ENCODE measurements at regions not wholly inside any gene's neighbourhood (a gene's known extent, or its start where the extent isn't known, plus 50 kb on each side); places are given as distances from the start of the nearest gene placed in this dataset.
"Not testable (repeated sequence)": the region's sequence is repeated elsewhere in the genome, so short reads cannot be mapped to it uniquely, and the experiment has no call there.

DNA sequence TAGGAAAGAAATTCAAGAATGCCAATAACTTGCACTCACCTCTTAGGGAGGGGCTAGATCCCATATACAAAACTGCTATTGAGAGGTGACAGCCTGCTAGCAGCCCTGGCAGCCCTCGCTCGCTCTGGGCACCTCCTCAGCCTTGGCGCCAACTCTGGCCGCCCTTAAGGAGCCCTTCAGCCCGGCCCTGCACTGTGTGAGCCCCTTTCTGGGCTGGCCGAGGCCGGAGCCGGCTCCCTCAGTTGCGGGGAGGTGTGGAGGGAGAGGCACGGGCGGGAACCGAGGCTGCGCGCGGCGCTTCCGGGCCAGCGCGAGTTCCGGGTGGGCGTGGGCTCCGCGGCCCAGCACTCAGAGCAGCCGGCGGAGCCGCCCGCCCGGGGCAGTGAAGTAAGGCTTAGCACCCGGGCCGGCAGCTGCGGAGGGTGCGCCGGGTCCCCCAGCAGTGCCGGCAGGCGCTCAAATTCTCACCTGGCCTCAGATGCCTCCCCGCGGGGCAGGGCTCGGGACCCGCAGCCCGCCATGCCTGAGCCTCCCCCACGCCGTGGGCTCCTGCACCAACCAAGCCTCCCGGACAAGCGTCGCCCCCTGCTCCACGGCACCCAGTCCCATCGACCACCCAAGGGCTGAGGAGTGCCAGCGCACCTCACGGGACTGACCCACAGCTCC, 329.9 kb downstream of the FAM181B start:
- H3K4me3 ChIP-seq (ENCODE audit: low read depth in 1 of 5, low read length in 5 of 5), result no peak overlapping the region
- peaks cover 0 to 3% (median 2%) of the 10 kb centered on the region in 5 donors for H3K4me1 ChIP-seq (ENCODE audit: control insufficient read depth in 5 of 5, insufficient read depth in 5 of 5, low read length in 5 of 5)
- H3K27ac ChIP-seq (ENCODE audit: low read depth, low read length), result no peak overlapping the region
- no peaks in the 10 kb centered on the region for H3K9me3 ChIP-seq (ENCODE audit: control insufficient read depth in 5 of 5, low read length in 5 of 5)
- no peaks in the 10 kb centered on the region for H3K27me3 ChIP-seq (ENCODE audit: control insufficient read depth in 5 of 5, insufficient read depth in 4 of 5, low read length in 5 of 5)
- no peaks in the 10 kb centered on the region for H3K36me3 ChIP-seq (ENCODE audit: control insufficient read depth in 5 of 5, insufficient read depth in 5 of 5, low read length in 5 of 5)
- no peak overlapping the region for H3K9ac ChIP-seq (ENCODE audit: low read length in 5 of 5)

GRCh38 chr11:82398300-82398815, 335.3 kb downstream of the FAM181B start:
- Histone ChIP-seq H3K4me3 (ENCODE audit: low read depth in 1 of 5, low read length in 5 of 5) (no peak overlapping the region), H3K9ac (ENCODE audit: low read length in 5 of 5) (no peak overlapping the region), H3K9me3 (ENCODE audit: control insufficient read depth in 5 of 5, low read length in 5 of 5) (peaks cover 0 to 5% (median 0%) of the 10 kb centered on the region in 5 donors), H3K36me3 (ENCODE audit: control insufficient read depth in 5 of 5, insufficient read depth in 5 of 5, low read length in 5 of 5) (no peaks in the 10 kb centered on the region), H3K27me3 (ENCODE audit: control insufficient read depth in 5 of 5, insufficient read depth in 4 of 5, low read length in 5 of 5) (no peaks in the 10 kb centered on the region), H3K27ac (ENCODE audit: low read depth, low read length) (peak overlapping the region; percentile 17), H3K4me1 (ENCODE audit: control insufficient read depth in 5 of 5, insufficient read depth in 5 of 5, low read length in 5 of 5) (peaks cover 0 to 18% (median 9%) of the 10 kb centered on the region in 5 donors)

DNA sequence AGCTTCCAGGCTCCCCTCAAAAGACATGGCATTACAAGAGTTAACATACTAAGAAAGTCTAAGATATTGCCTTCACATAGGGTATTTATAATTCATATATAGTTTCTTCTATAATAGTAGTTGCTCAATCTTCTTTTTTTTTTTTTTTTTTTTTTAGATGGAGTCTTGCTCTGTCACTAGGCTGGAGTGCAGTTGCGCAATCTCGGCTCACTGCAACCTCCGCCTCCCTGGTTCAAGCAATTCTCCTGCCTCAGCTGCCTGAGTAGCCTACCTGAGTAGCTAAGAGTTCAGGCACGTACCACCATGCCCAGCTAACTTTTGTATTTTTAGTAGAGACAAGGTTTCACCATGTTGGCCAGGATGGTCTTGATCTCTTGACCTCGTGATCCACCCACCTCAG, 337.0 kb downstream of the FAM181B start:
- H3K36me3 ChIP-seq (ENCODE audit: control insufficient read depth in 5 of 5, insufficient read depth in 5 of 5, low read length in 5 of 5); H3K4me3 ChIP-seq (ENCODE audit: low read depth in 1 of 5, low read length in 5 of 5); H3K27ac ChIP-seq (ENCODE audit: low read depth, low read length); H3K27me3 ChIP-seq (ENCODE audit: control insufficient read depth in 5 of 5, insufficient read depth in 4 of 5, low read length in 5 of 5); H3K9ac ChIP-seq (ENCODE audit: low read length in 5 of 5): not testable (repeated sequence)
- Histone ChIP-seq H3K4me1 (ENCODE audit: control insufficient read depth in 5 of 5, insufficient read depth in 5 of 5, low read length in 5 of 5) (peaks cover 0 to 18% (median 9%) of the 10 kb centered on the region in 5 donors), H3K9me3 (ENCODE audit: control insufficient read depth in 5 of 5, low read length in 5 of 5) (peaks cover 0 to 12% (median 5%) of the 10 kb centered on the region in 5 donors)

DNA sequence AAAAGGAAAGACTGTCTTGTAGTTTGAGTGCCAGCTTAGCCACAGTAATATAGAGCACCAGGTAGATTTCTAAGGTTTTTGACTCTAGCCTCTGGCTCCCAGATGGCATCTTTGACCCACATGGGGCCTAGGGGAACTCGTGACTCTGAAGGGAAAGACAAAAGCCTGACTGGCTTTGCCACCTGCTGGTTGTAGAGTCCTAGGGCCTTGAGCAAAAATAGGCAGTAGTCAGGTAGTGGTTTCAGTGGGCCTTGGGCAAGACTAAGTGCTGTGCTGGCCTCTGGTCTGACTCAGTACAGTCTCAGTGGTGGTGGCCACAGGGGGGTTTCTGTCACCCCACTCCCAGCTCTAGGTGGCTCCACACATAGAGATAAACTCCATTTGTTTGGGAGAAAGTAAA, 349.4 kb downstream of the FAM181B start:
- no peaks in the 10 kb centered on the region for H3K36me3 ChIP-seq (ENCODE audit: control insufficient read depth in 5 of 5, insufficient read depth in 5 of 5, low read length in 5 of 5)
- no peaks in the 10 kb centered on the region for H3K27me3 ChIP-seq (ENCODE audit: control insufficient read depth in 5 of 5, insufficient read depth in 4 of 5, low read length in 5 of 5)
- H3K4me3 ChIP-seq (ENCODE audit: low read depth in 1 of 5, low read length in 5 of 5), result no peak overlapping the region
- H3K4me1 ChIP-seq (ENCODE audit: control insufficient read depth in 5 of 5, insufficient read depth in 5 of 5, low read length in 5 of 5), result no peaks in the 10 kb centered on the region
- no peak overlapping the region for H3K9ac ChIP-seq (ENCODE audit: low read length in 5 of 5)
- no peaks in the 10 kb centered on the region for H3K9me3 ChIP-seq (ENCODE audit: control insufficient read depth in 5 of 5, low read length in 5 of 5)
- no peak overlapping the region for H3K27ac ChIP-seq (ENCODE audit: low read depth, low read length)

DNA sequence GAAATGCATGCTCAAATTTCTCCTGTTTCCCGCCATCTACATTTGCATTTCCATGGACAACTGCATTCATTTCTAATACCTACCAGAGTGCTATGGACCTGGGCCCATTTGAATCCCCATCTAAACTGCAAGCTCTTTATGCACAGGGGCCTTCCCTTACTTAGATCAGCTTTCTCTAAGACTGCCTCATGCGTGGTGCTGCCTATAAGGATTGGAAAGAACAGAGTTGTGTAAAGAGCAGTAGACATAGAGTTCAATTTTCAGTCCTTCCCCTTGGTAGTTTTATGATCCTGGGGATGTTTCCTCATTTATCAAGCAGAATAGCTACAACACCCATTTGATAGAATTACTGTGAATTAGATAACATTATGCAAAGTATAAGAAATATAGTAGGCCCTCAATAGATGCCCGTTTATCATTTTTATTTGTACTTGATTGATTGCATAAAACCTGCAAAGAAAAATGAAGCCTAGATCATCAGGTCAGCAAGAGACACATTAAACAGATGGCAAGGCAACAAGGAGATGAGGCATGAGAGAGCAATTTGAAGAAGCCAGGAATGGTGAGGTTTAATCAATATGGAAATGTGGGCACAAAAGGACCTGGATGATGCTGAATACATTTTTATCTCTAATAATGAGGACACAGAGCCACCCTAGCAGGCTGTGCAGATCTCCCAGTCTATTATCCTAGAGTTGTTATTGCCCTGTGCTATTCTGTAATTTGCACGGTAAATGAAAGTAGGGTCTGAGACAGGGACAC, 359.7 kb downstream of the FAM181B start:
- H3K27ac ChIP-seq (ENCODE audit: low read depth, low read length), result no peak overlapping the region
- H3K4me3 ChIP-seq (ENCODE audit: low read depth in 1 of 5, low read length in 5 of 5), result no peak overlapping the region
- H3K4me1 ChIP-seq (ENCODE audit: control insufficient read depth in 5 of 5, insufficient read depth in 5 of 5, low read length in 5 of 5), result no peaks in the 10 kb centered on the region
- H3K9ac ChIP-seq (ENCODE audit: low read length in 5 of 5), result no peak overlapping the region
- peaks cover 0 to 4% (median 0%) of the 10 kb centered on the region in 5 donors for H3K9me3 ChIP-seq (ENCODE audit: control insufficient read depth in 5 of 5, low read length in 5 of 5)
- no peaks in the 10 kb centered on the region for H3K36me3 ChIP-seq (ENCODE audit: control insufficient read depth in 5 of 5, insufficient read depth in 5 of 5, low read length in 5 of 5)
- no peaks in the 10 kb centered on the region for H3K27me3 ChIP-seq (ENCODE audit: control insufficient read depth in 5 of 5, insufficient read depth in 4 of 5, low read length in 5 of 5)

- no peaks in the 10 kb centered on the region for H3K4me1 ChIP-seq (ENCODE audit: control insufficient read depth in 5 of 5, insufficient read depth in 5 of 5, low read length in 5 of 5)
Measured at GRCh38 chr11:82365351-82365750, 368.3 kb downstream of the FAM181B start.

DNA sequence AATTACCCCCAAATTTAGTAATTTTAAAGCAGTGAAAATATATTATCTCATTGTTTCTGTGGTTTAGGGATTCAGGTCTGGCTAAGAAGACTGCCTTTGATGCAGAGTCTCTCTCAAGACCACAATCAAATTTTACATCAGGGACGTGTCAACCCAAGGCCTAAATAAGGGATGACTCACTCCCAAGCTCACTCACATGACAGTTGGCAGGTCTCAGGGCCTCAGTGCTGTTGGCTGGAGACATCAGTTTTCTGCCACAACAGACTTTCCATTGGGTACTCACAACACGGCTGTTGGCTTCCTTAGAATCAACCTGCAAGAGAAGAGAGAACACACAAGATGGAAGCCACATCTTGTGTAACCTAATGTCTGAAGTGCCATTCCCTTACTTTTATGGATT, 377.3 kb downstream of the FAM181B start:
- H3K9ac ChIP-seq (ENCODE audit: low read length in 5 of 5), result no peak overlapping the region
- H3K4me3 ChIP-seq (ENCODE audit: low read depth in 1 of 5, low read length in 5 of 5), result no peak overlapping the region
- H3K4me1 ChIP-seq (ENCODE audit: control insufficient read depth in 5 of 5, insufficient read depth in 5 of 5, low read length in 5 of 5), result no peaks in the 10 kb centered on the region
- no peak overlapping the region for H3K27ac ChIP-seq (ENCODE audit: low read depth, low read length)
- H3K36me3 ChIP-seq (ENCODE audit: control insufficient read depth in 5 of 5, insufficient read depth in 5 of 5, low read length in 5 of 5), result no peaks in the 10 kb centered on the region
- H3K9me3 ChIP-seq (ENCODE audit: control insufficient read depth in 5 of 5, low read length in 5 of 5), result peaks cover 0 to 3% (median 0%) of the 10 kb centered on the region in 5 donors
- H3K27me3 ChIP-seq (ENCODE audit: control insufficient read depth in 5 of 5, insufficient read depth in 4 of 5, low read length in 5 of 5), result no peaks in the 10 kb centered on the region

More at GRCh38 chr11:82365351-82365750, 368.3 kb downstream of the FAM181B start:
- H3K27me3 ChIP-seq (ENCODE audit: control insufficient read depth in 5 of 5, insufficient read depth in 4 of 5, low read length in 5 of 5), result no peaks in the 10 kb centered on the region
- H3K4me3 ChIP-seq (ENCODE audit: low read depth in 1 of 5, low read length in 5 of 5), result no peak overlapping the region
- no peaks in the 10 kb centered on the region for H3K9me3 ChIP-seq (ENCODE audit: control insufficient read depth in 5 of 5, low read length in 5 of 5)
- no peak overlapping the region for H3K9ac ChIP-seq (ENCODE audit: low read length in 5 of 5)
- H3K27ac ChIP-seq (ENCODE audit: low read depth, low read length), result no peak overlapping the region
- H3K36me3 ChIP-seq (ENCODE audit: control insufficient read depth in 5 of 5, insufficient read depth in 5 of 5, low read length in 5 of 5), result no peaks in the 10 kb centered on the region

DNA sequence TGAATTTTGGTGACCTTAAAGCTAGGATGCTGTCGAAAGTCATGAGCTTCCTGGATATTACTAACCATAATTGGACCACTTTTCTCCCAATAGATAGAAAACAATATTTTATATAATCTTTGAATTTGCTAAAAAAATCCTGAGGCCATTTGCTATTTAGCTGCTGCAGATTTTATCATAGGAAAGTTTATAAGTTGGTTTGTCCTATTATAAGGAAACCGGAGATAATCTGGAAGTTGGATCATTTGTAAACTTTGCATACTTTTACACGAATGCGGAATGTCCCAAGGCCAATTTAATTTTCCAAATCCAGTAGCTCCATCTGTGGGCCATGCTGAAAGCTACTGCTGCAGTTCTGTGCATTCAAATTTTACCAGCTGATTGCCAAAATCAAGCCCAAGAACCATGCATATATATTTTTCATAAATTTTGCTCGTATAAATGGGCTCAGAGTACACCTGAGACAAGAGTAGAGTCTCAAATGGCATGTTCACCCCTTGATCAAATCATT, 378.3 kb downstream of the FAM181B start:
- Histone ChIP-seq H3K4me3 (ENCODE audit: low read depth in 1 of 5, low read length in 5 of 5) (no peak overlapping the region), H3K4me1 (ENCODE audit: control insufficient read depth in 5 of 5, insufficient read depth in 5 of 5, low read length in 5 of 5) (no peaks in the 10 kb centered on the region), H3K27ac (ENCODE audit: low read depth, low read length) (no peak overlapping the region)

GRCh38 chr11:82326853-82327252, 406.8 kb downstream of the FAM181B start:
- Histone ChIP-seq H3K4me3 (ENCODE audit: low read depth in 1 of 5, low read length in 5 of 5) (no peak overlapping the region), H3K27me3 (ENCODE audit: control insufficient read depth in 5 of 5, insufficient read depth in 4 of 5, low read length in 5 of 5) (no peaks in the 10 kb centered on the region), H3K9me3 (ENCODE audit: control insufficient read depth in 5 of 5, low read length in 5 of 5) (no peaks in the 10 kb centered on the region), H3K4me1 (ENCODE audit: control insufficient read depth in 5 of 5, insufficient read depth in 5 of 5, low read length in 5 of 5) (no peaks in the 10 kb centered on the region), H3K9ac (ENCODE audit: low read length in 5 of 5) (no peak overlapping the region), H3K36me3 (ENCODE audit: control insufficient read depth in 5 of 5, insufficient read depth in 5 of 5, low read length in 5 of 5) (no peaks in the 10 kb centered on the region), H3K27ac (ENCODE audit: low read depth, low read length) (no peak overlapping the region)

More for the DNA sequence above, 378.3 kb downstream of the FAM181B start:
- H3K9me3 ChIP-seq (ENCODE audit: control insufficient read depth in 5 of 5, low read length in 5 of 5), result peaks cover 0 to 3% (median 0%) of the 10 kb centered on the region in 5 donors
- H3K27me3 ChIP-seq (ENCODE audit: control insufficient read depth in 5 of 5, insufficient read depth in 4 of 5, low read length in 5 of 5), result no peaks in the 10 kb centered on the region
- H3K36me3 ChIP-seq (ENCODE audit: control insufficient read depth in 5 of 5, insufficient read depth in 5 of 5, low read length in 5 of 5), result no peaks in the 10 kb centered on the region
- no peak overlapping the region for H3K9ac ChIP-seq (ENCODE audit: low read length in 5 of 5)

GRCh38 chr11:82321206-82321605, 412.5 kb downstream of the FAM181B start:
- Histone ChIP-seq H3K9me3 (ENCODE audit: control insufficient read depth in 5 of 5, low read length in 5 of 5) (no peaks in the 10 kb centered on the region), H3K27me3 (ENCODE audit: control insufficient read depth in 5 of 5, insufficient read depth in 4 of 5, low read length in 5 of 5) (peaks cover 0 to 3% (median 0%) of the 10 kb centered on the region in 5 donors), H3K4me1 (ENCODE audit: control insufficient read depth in 5 of 5, insufficient read depth in 5 of 5, low read length in 5 of 5) (no peaks in the 10 kb centered on the region), H3K27ac (ENCODE audit: low read depth, low read length) (no peak overlapping the region), H3K4me3 (ENCODE audit: low read depth in 1 of 5, low read length in 5 of 5) (no peak overlapping the region), H3K36me3 (ENCODE audit: control insufficient read depth in 5 of 5, insufficient read depth in 5 of 5, low read length in 5 of 5) (no peaks in the 10 kb centered on the region), H3K9ac (ENCODE audit: low read length in 5 of 5) (no peak overlapping the region)

Data from subcutaneous abdominal adipose tissue (tissue), 5 donors.